Naive thymus-derived CD4-positive, alpha-beta T cell (primary cell): ENCODE measurements at regions not wholly inside any gene's neighbourhood (a gene's known extent, or its start where the extent isn't known, plus 50 kb on each side); places are given as distances from the start of the nearest gene placed in this dataset.
A peak's percentile ranks its signal among the peaks of the same experiment; 100 is the strongest.

Experiments used
- ATAC-seq: fragments of 150-1000 bp; cut with Tn5 transposase; 2 replicates; pipeline ENCODE4 v1.10.0; 2021; ENCODE audit warnings: mild to moderate bottlenecking, moderate library complexity
- CTCF ChIA-PET: fragments of 350-600 bp; sonication (Branson Sonifier 250); formaldehyde crosslinking; loops from one replicate; lab custom pipeline; 2021; ENCODE audit warnings: antibody characterized with exemption; lab: Charles Lee
- POLR2A ChIA-PET: fragments of 350-600 bp; sonication (Branson Sonifier 250); formaldehyde crosslinking; loops from one replicate; lab custom pipeline; 2021; ENCODE audit warnings: antibody characterized with exemption, inconsistent platforms; lab: Charles Lee
- DNase-seq, 9 donors: peaks; one replicate each; pipeline versions ENCODE4 v3.0.0 to v3.0.0-alpha.2; 2020 to 2022; ENCODE audit warnings: mixed read lengths in 1 of 9
- H3K27ac ChIP-seq: one replicate; pipeline ENCODE4 v1.7.0; 2013; ENCODE audit warnings: mild to moderate bottlenecking, low read depth, low read length, moderate library complexity
- H3K27me3 ChIP-seq, 2 donors: one replicate each; pipeline ENCODE4 v1.7.0; 2013; ENCODE audit warnings: low read length in 2 of 2, mild to moderate bottlenecking in 2 of 2, moderate library complexity in 2 of 2; ENCODE audit not compliant: control insufficient read depth in 2 of 2, insufficient read depth in 2 of 2
- H3K36me3 ChIP-seq, 3 experiments: 1 replicate in 2 of 3; 2 replicates in 1 of 3; pipeline ENCODE4 v1.7.0; 2013; ENCODE audit warnings: low read length in 3 of 3, mild to moderate bottlenecking in 3 of 3, moderate library complexity in 1 of 3; ENCODE audit not compliant: insufficient read depth in 3 of 3, control insufficient read depth in 2 of 3
- H3K4me1 ChIP-seq, 2 donors: one replicate each; pipeline ENCODE4 v1.7.0; 2013; ENCODE audit warnings: low read length in 2 of 2, mild to moderate bottlenecking in 2 of 2, moderate library complexity in 1 of 2; ENCODE audit not compliant: control insufficient read depth in 2 of 2, insufficient read depth in 2 of 2
- H3K4me3 ChIP-seq: 2 replicates; pipeline ENCODE4 v1.7.0; 2013; ENCODE audit warnings: mild to moderate bottlenecking, low read length
- H3K9me3 ChIP-seq, 3 experiments: 1 replicate in 2 of 3; 2 replicates in 1 of 3; pipeline ENCODE4 v1.7.0; 2013; ENCODE audit warnings: low read length in 3 of 3; ENCODE audit not compliant: control insufficient read depth in 2 of 3
- H3K27ac Mint-ChIP-seq, 9 donors: one replicate each; pipeline ENCODE4 v1.8.0; 2020 to 2022; ENCODE audit warnings: mixed read lengths in 9 of 9, mild to moderate bottlenecking in 8 of 9, moderate library complexity in 5 of 9, inconsistent platforms in 2 of 9
- H3K27me3 Mint-ChIP-seq, 5 donors: one replicate each; pipeline ENCODE4 v1.8.0; 2021 to 2022; ENCODE audit warnings: mixed read lengths in 5 of 5, mild to moderate bottlenecking in 1 of 5
- H3K36me3 Mint-ChIP-seq, 5 donors: one replicate each; pipeline ENCODE4 v1.8.0; 2020 to 2022; ENCODE audit warnings: mixed read lengths in 5 of 5, mild to moderate bottlenecking in 3 of 5, inconsistent platforms in 1 of 5
- H3K4me1 Mint-ChIP-seq, 7 donors: one replicate each; pipeline ENCODE4 v1.8.0; 2020 to 2022; ENCODE audit warnings: mixed read lengths in 7 of 7, mild to moderate bottlenecking in 3 of 7, inconsistent platforms in 1 of 7
- H3K4me3 Mint-ChIP-seq, 10 donors: one replicate each; pipeline ENCODE4 v1.8.0; 2020 to 2022; ENCODE audit warnings: mild to moderate bottlenecking in 10 of 10, mixed read lengths in 10 of 10, moderate library complexity in 6 of 10, inconsistent platforms in 2 of 10
- H3K9me3 Mint-ChIP-seq, 11 donors: one replicate each; pipeline ENCODE4 v1.8.0; 2020 to 2022; ENCODE audit warnings: mixed read lengths in 11 of 11, mild to moderate bottlenecking in 4 of 11, inconsistent platforms in 1 of 11, moderate library complexity in 1 of 11
- intact Hi-C, 2 donors: fragments of 100-400 bp; cut with micrococcal nuclease; formaldehyde crosslinking; loops; one replicate each; pipeline ENCODE4 v1.15.1; 2023

DNA sequence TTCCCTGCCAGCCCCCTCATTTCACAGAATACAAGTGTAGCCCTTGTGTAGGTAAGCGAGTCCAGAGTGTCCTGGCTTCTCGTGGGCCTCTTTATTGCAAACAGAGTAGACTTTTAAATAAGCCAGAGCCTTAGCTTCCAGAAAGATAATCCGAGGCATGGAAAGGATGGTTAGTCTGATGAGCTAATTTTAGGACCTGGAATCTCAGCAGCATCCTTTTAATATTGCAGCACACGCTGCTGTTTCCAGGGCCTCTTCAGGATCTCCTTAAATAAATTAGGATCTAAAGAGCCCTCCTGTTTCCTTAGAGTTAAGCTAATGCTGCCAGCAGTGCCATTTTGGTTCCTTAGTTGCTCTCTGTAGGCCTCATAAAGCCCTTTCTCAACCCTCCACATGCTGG lies 99.2 kb downstream of the RFC3 start:
- Mint-ChIP-seq H3K4me3 (no peak overlapping the region), H3K27me3 (no peaks in the 10 kb centered on the region), H3K36me3 (no peaks in the 10 kb centered on the region), H3K9me3 (peaks cover 0 to 1% (median 0%) of the 10 kb centered on the region in 11 donors), H3K27ac (no peak overlapping the region), H3K4me1 (no peaks in the 10 kb centered on the region)
- no peaks in the 10 kb centered on the region for H3K9me3 ChIP-seq
- no peaks in the 10 kb centered on the region for H3K36me3 ChIP-seq
- ATAC-seq (no peak), DNase-seq (no peak)
- H3K27ac ChIP-seq = no peak overlapping the region
- POLR2A ChIA-PET = interaction anchor here (1.1 kb wide), 1 partner anchor 52 kb away, joined by 3 read pairs; no protein-coding TSS in a partner anchor
- H3K4me1 ChIP-seq = no peaks in the 10 kb centered on the region
- H3K4me3 ChIP-seq = no peak overlapping the region
- intact Hi-C loops = no loop called here
- no peaks in the 10 kb centered on the region for H3K27me3 ChIP-seq
- CTCF ChIA-PET = no interaction called here

DNA sequence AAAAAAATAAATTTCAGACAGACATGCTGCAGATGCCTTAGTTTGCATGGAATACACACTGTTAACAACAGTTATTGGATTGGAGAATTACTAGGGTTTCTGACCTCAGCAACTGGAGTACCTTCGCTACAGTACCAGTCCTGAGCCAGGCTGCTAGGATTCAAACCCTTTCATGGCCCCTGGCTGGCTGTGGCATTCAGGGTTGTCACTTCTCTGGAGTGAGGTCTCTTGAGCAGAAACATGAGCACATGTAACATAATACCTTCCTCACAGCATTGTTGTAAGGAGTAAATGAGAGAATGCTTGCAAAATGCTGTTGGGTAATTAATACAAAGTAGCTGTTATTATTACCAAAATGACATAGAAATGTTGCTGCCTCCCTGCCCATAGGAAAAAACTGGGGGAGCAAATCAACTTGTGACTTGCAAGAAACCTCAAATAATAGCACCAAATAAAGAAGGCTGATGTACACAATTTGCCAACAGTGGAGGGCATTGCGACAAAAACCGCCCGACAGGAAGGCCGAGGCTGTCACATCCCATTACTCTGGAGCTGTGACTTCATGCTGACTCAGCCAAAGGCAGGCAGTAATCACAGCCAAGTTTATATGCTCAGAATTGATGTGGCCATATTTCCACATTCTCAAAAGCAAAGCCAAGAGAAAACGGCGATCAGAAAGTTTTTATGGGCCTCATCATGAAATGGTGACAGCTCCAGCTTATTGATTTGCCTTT lies 100.4 kb downstream of the RFC3 start:
- H3K4me3 Mint-ChIP-seq = no peak overlapping the region
- no peaks in the 10 kb centered on the region for H3K27me3 Mint-ChIP-seq
- POLR2A ChIA-PET = no interaction called here
- H3K27me3 ChIP-seq = no peaks in the 10 kb centered on the region
- ATAC-seq (peak; percentile 61), DNase-seq (no peak)
- no peak overlapping the region for H3K27ac Mint-ChIP-seq
- no peaks in the 10 kb centered on the region for H3K36me3 Mint-ChIP-seq
- CTCF ChIA-PET = interaction anchor here (0.6 kb wide), 1 partner anchor 13 kb away, joined by 3 read pairs; no protein-coding TSS in a partner anchor
- no peak overlapping the region for H3K27ac ChIP-seq
- no peak overlapping the region for H3K4me3 ChIP-seq
- intact Hi-C loops = no loop called here
- H3K4me1 ChIP-seq = no peaks in the 10 kb centered on the region
- H3K9me3 ChIP-seq = no peaks in the 10 kb centered on the region
- no peaks in the 10 kb centered on the region for H3K4me1 Mint-ChIP-seq
- no peaks in the 10 kb centered on the region for H3K9me3 Mint-ChIP-seq
- H3K36me3 ChIP-seq = no peaks in the 10 kb centered on the region

- Histone ChIP-seq H3K4me3 (no peak overlapping the region), H3K4me1 (no peaks in the 10 kb centered on the region), H3K27me3 (no peaks in the 10 kb centered on the region), H3K9me3 (no peaks in the 10 kb centered on the region), H3K27ac (no peak overlapping the region), H3K36me3 (no peaks in the 10 kb centered on the region)
- intact Hi-C loops = no loop called here
- ChIA-PET POLR2A (no interaction called here), CTCF (no interaction called here)
- Mint-ChIP-seq H3K9me3 (no peaks in the 10 kb centered on the region), H3K36me3 (no peaks in the 10 kb centered on the region), H3K27me3 (no peaks in the 10 kb centered on the region), H3K27ac (no peak overlapping the region), H3K4me3 (no peak overlapping the region), H3K4me1 (no peaks in the 10 kb centered on the region)
- ATAC-seq = no peak
- DNase-seq = no peak
Observed at GRCh38 chr13:33919120-33919519, 101.2 kb downstream of the RFC3 start.

DNA sequence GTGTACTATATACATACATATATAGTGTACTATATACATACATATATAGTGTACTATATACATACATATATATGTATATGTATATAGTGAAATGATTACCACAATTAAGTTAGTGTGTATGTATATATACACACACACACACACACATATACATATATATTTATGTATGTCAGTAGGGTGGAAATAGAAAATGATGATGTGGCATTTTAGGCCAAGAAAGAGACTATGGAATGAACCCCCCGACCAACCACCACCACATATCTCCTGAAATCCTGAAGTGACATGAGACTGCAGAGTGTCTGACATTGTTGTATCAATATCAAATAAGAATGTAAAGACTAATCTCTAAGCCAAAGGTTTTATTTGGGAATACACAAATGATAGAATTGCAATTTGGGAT lies 107.6 kb downstream of the RFC3 start:
- Histone ChIP-seq H3K27ac (no peak overlapping the region), H3K4me1 (no peaks in the 10 kb centered on the region), H3K27me3 (no peaks in the 10 kb centered on the region), H3K9me3 (no peaks in the 10 kb centered on the region), H3K4me3 (no peak overlapping the region), H3K36me3 (no peaks in the 10 kb centered on the region)
- Mint-ChIP-seq H3K36me3 (no peaks in the 10 kb centered on the region), H3K27ac (no peak overlapping the region), H3K4me1 (no peaks in the 10 kb centered on the region), H3K9me3 (no peaks in the 10 kb centered on the region), H3K27me3 (no peaks in the 10 kb centered on the region), H3K4me3 (no peak overlapping the region)
- ChIA-PET CTCF (no interaction called here), POLR2A (no interaction called here)
- intact Hi-C loops = no loop called here
- DNase-seq = no peak
- no peak for ATAC-seq

DNA sequence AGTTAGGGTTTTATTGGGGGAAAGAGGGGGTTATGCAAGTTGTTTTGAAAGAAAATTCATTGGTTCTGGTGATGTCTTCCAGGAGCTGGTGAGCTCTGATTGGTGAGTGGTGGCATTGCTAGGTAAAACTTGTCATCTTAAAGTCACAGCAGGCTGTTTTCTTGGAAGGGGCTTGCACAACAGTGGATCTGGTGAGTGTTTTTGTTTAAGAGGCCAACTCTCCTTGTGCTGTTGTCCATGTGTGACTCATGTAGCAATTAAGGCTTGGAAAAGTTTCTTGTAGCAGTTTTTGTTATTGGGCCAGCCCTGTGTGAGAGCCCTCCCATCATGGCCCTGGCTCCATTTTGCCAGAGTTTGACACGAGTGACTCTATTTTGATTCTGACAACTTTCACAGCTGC lies 109.4 kb downstream of the RFC3 start:
- no peak overlapping the region for H3K4me3 ChIP-seq
- no peak for DNase-seq
- intact Hi-C loops = no loop called here
- no peak overlapping the region for H3K27ac ChIP-seq
- Mint-ChIP-seq H3K4me1 (no peaks in the 10 kb centered on the region), H3K9me3 (no peaks in the 10 kb centered on the region), H3K27ac (no peak overlapping the region), H3K36me3 (no peaks in the 10 kb centered on the region), H3K27me3 (no peaks in the 10 kb centered on the region), H3K4me3 (no peak overlapping the region)
- no peaks in the 10 kb centered on the region for H3K27me3 ChIP-seq
- no peaks in the 10 kb centered on the region for H3K36me3 ChIP-seq
- no peaks in the 10 kb centered on the region for H3K4me1 ChIP-seq
- CTCF ChIA-PET = no interaction called here
- H3K9me3 ChIP-seq = no peaks in the 10 kb centered on the region
- POLR2A ChIA-PET = no interaction called here
- no peak for ATAC-seq

DNA sequence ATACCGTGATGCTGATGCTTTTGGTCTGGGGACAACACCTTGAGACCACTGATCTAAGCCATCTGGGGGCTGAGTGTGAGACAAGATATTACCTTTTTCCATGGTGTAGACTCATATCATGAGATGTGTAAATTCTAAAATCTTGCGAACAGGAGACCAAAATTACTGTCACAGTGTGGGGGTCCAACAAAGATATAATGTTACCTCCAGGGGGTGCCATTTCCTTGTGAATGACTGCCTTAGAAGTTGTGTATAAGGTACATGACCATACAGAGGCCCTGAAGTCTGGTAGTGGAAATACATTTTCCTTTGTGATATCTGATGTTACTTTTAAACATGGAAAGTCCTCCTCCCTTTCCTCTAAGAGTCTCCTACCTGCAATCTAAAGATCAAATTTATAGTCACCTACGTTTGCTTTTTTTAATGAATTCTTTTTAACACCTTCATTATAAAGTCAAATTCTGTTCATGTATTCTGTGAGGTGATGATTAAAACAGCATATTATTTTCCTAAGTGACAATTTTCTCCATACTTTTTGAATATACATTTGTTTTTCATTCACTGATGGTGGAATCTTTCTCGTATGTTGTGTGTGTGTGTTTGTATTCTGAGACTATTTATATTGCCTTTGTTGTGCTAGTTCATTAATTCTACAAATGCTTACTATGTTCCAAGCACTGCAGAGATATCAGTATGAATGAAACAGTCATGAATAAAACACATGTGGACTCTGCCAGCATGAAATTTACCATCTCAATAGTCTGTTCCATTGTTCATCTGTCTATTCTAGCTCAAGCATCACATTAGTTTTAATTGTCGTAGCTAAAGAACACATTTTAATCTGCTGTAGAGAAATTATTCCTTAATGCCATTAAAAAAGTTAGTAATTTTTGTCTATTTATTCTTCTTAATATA lies 113.7 kb downstream of the RFC3 start:
- no peaks in the 10 kb centered on the region for H3K27me3 Mint-ChIP-seq
- H3K27ac Mint-ChIP-seq = no peak overlapping the region
- Histone ChIP-seq H3K27ac (no peak overlapping the region), H3K4me1 (no peaks in the 10 kb centered on the region), H3K27me3 (no peaks in the 10 kb centered on the region), H3K36me3 (no peaks in the 10 kb centered on the region), H3K4me3 (no peak overlapping the region), H3K9me3 (no peaks in the 10 kb centered on the region)
- H3K4me3 Mint-ChIP-seq = no peak overlapping the region
- no peaks in the 10 kb centered on the region for H3K4me1 Mint-ChIP-seq
- intact Hi-C loops = loop anchor here (1.0 to 2.0 kb wide), 2 partner anchors 1225 to 1233 kb away; no protein-coding TSS in a partner anchor
- DNase-seq (no peak), ATAC-seq (no peak)
- ChIA-PET POLR2A (no interaction called here), CTCF (interaction anchor here (0.6 kb wide), 1 partner anchor 14 kb away, joined by 3 read pairs; no protein-coding TSS in a partner anchor)
- no peaks in the 10 kb centered on the region for H3K9me3 Mint-ChIP-seq
- no peaks in the 10 kb centered on the region for H3K36me3 Mint-ChIP-seq
